Loucy (cell line): ENCODE measurements at regions not wholly inside any gene's neighbourhood (a gene's known extent, or its start where the extent isn't known, plus 50 kb on each side); places are given as distances from the start of the nearest gene placed in this dataset.

Experiments used
- H2AFZ ChIP-seq: fragments of 200-600 bp; sonication (generic); 2 replicates; pipeline ENCODE4 v1.6.0; 2016; ENCODE audit warnings: antibody characterized with exemption, mild to moderate bottlenecking, low read length, moderate library complexity
- H3F3A ChIP-seq: fragments of 200-600 bp; 2 replicates; pipeline ENCODE4 v1.6.0; 2016; ENCODE audit warnings: antibody characterized with exemption, low read depth, mild to moderate bottlenecking
- H3K27me3 ChIP-seq: fragments of 200-600 bp; sonication (generic); 2 replicates; pipeline ENCODE4 v1.6.1; 2014; ENCODE audit warnings: low read length, mild to moderate bottlenecking; ENCODE audit not compliant: insufficient read depth, poor library complexity, severe bottlenecking
- H3K36me3 ChIP-seq: fragments of 200-600 bp; sonication (generic); 2 replicates; pipeline ENCODE4 v1.6.1; 2016; ENCODE audit warnings: low read length; ENCODE audit not compliant: insufficient read depth
- H3K4me1 ChIP-seq: fragments of 200-600 bp; sonication (generic); 2 replicates; pipeline ENCODE4 v1.5.1; 2014; ENCODE audit warnings: low read length, mild to moderate bottlenecking; ENCODE audit not compliant: insufficient read depth, poor library complexity, severe bottlenecking
- H3K4me2 ChIP-seq: fragments of 200-600 bp; sonication (generic); 2 replicates; pipeline ENCODE4 v1.6.0; 2014; ENCODE audit warnings: antibody characterized with exemption, low read length, low read depth, mild to moderate bottlenecking; ENCODE audit not compliant: poor library complexity, severe bottlenecking
- H3K4me3 ChIP-seq: fragments of 200-600 bp; sonication (generic); 2 replicates; pipeline ENCODE4 v1.5.1; 2014; ENCODE audit warnings: low read length, mild to moderate bottlenecking, mixed read lengths; ENCODE audit not compliant: poor library complexity, severe bottlenecking
- H3K79me2 ChIP-seq: fragments of 200-600 bp; sonication (generic); 2 replicates; pipeline ENCODE4 v1.6.1; 2014; ENCODE audit warnings: low read length; ENCODE audit not compliant: insufficient read depth
- H3K9ac ChIP-seq: fragments of 200-600 bp; sonication (generic); 2 replicates; pipeline ENCODE4 v1.6.0; 2014; ENCODE audit warnings: mild to moderate bottlenecking, low read depth, low read length, moderate library complexity; ENCODE audit not compliant: poor library complexity, severe bottlenecking
- H3K9me2 ChIP-seq: fragments of 200-600 bp; sonication (generic); replicated peaks from 2 replicates; pipeline ENCODE4 v1.6.1; 2016; ENCODE audit warnings: low read depth, low read length, mixed read lengths
- H3K9me3 ChIP-seq: fragments of 200-600 bp; sonication (generic); 2 replicates; pipeline ENCODE4 v1.6.1; 2014; ENCODE audit warnings: mild to moderate bottlenecking, antibody characterized with exemption, low read length, low read depth; ENCODE audit not compliant: insufficient read depth
- H4K20me1 ChIP-seq: fragments of 200-600 bp; sonication (generic); 2 replicates; pipeline ENCODE4 v1.6.0; 2014; ENCODE audit warnings: antibody characterized with exemption, low read length, mild to moderate bottlenecking; ENCODE audit not compliant: insufficient read depth, poor library complexity, severe bottlenecking
- CTCF ChIP-seq: fragments of 200-600 bp; sonication (generic); conservative IDR thresholded peaks from 2 replicates; pipeline ENCODE4 v1.5.1; 2014; ENCODE audit warnings: mild to moderate bottlenecking, antibody characterized with exemption, low read length
- EZH2phosphoT487 ChIP-seq: fragments of 200-600 bp; IDR thresholded peaks from 2 replicates; pipeline ENCODE4 v1.6.1; 2018; ENCODE audit warnings: antibody characterized with exemption, mild to moderate bottlenecking, moderate library complexity, borderline replicate concordance

- no peaks in the 10 kb centered on the region for H3K9me3 ChIP-seq
- H3K9ac ChIP-seq = no peak overlapping the region
- H3K4me2 ChIP-seq = no peak overlapping the region
- H3K36me3 ChIP-seq = no peaks in the 10 kb centered on the region
- no peak overlapping the region for H3K4me3 ChIP-seq
- no peak for TF ChIP-seq EZH2phosphoT487
- TF ChIP-seq CTCF = no peak
- H3K27me3 ChIP-seq = peaks cover 66% of the 10 kb centered on the region
- H3K4me1 ChIP-seq = peaks cover 11% of the 10 kb centered on the region
- no peak overlapping the region for H2AFZ ChIP-seq
- H4K20me1 ChIP-seq = no peaks in the 10 kb centered on the region
- H3K9me2 ChIP-seq = no peaks in the 10 kb centered on the region
- no peaks in the 10 kb centered on the region for H3K79me2 ChIP-seq
- no peaks in the 10 kb centered on the region for H3F3A ChIP-seq
Observed at GRCh38 chr13:106377931-106378662, 157.4 kb downstream of the EFNB2 start.

GRCh38 chr13:106377341-106377740 lies 158.1 kb downstream of the EFNB2 start:
- TF ChIP-seq CTCF = no peak
- no peak for TF ChIP-seq EZH2phosphoT487
- Histone ChIP-seq H3K9ac (no peak overlapping the region), H3K79me2 (no peaks in the 10 kb centered on the region), H3K36me3 (no peaks in the 10 kb centered on the region), H3K4me2 (no peak overlapping the region), H3K4me3 (no peak overlapping the region), H3K4me1 (peaks cover 18% of the 10 kb centered on the region), H3F3A (no peaks in the 10 kb centered on the region), H3K27me3 (peaks cover 63% of the 10 kb centered on the region), H3K9me2 (no peaks in the 10 kb centered on the region), H3K9me3 (no peaks in the 10 kb centered on the region), H4K20me1 (no peaks in the 10 kb centered on the region), H2AFZ (no peak overlapping the region)

GRCh38 chr13:106376401-106377112 lies 158.9 kb downstream of the EFNB2 start:
- no peaks in the 10 kb centered on the region for H4K20me1 ChIP-seq
- peaks cover 25% of the 10 kb centered on the region for H3K4me1 ChIP-seq
- H3K9ac ChIP-seq = no peak overlapping the region
- H3K36me3 ChIP-seq = no peaks in the 10 kb centered on the region
- TF ChIP-seq CTCF (no peak; the same call in 1 of the 2 replicates), EZH2phosphoT487 (no peak)
- H3K9me2 ChIP-seq = no peaks in the 10 kb centered on the region
- H3K4me2 ChIP-seq = no peak overlapping the region
- H3K9me3 ChIP-seq = no peaks in the 10 kb centered on the region
- H3K79me2 ChIP-seq = no peaks in the 10 kb centered on the region
- peaks cover 55% of the 10 kb centered on the region for H3K27me3 ChIP-seq
- H2AFZ ChIP-seq = no peak overlapping the region
- H3F3A ChIP-seq = no peaks in the 10 kb centered on the region
- H3K4me3 ChIP-seq = no peak overlapping the region
